ENCODE measurements at regions not wholly inside any gene's neighbourhood (a gene's known extent, or its start where the extent isn't known, plus 50 kb on each side); places are given as distances from the start of the nearest gene placed in this dataset.

DNA sequence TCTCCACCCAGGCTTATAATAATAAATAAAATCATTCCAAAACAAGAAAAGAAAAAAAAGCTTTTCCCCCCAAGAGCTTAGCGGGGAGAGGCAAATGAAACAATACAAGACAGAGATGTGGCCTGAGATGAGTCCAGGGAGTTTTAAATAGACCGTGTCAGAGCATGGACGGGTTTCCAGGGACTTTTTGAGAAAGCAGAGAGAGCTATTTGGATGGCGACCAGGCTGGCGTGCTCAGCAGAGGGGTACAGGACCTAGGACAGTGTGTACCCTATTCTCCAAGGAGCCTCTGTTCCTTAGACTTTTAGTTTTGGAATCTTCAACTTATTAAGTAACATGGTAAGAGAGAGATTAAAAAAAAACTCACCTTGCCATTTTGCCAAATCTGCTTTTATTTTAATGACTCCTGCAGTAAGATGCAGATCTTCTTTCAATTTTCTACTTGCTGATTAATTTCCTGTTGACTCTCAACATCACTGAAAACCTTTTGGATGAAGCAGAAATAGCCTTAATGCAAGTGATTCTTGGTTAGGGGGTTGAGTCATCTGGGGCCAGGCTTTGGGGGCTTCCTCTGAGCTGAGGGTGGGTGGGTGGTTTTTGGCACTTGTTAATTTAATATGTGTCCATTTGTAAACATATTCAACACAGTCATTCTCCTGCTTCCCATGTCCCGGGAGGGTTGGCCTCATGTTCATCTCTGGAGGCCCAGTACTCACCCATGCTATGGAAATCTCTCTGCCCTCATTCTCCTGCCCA, 49.6 kb upstream of the OSMR start:
- no peak overlapping the region for H3K9ac ChIP-seq (replicated peaks in 1 of 4; ENCODE audit: extremely low read depth in 1 of 4, low read depth in 3 of 4, low read length in 3 of 4)
- no peaks in the 10 kb centered on the region for H4K20me1 ChIP-seq (replicated peaks in 1 of 2; ENCODE audit: control insufficient read depth in 1 of 2, insufficient read depth in 2 of 2, low read length in 2 of 2)
- H2BK120ac ChIP-seq (replicated peaks; ENCODE audit: low read depth, low read length), result no peak overlapping the region
- H3K14ac ChIP-seq (ENCODE audit: insufficient read length), result no peak overlapping the region
- H4K8ac ChIP-seq (ENCODE audit: extremely low read depth, insufficient read depth, low read length), result no peak overlapping the region
- H3K23me2 ChIP-seq (ENCODE audit: low read depth, low read length), result no peaks in the 10 kb centered on the region
- WGBS, 2 experiments (ENCODE audit: extremely low coverage in 1 of 2, insufficient coverage in 1 of 2, insufficient read length in 1 of 2, insufficient replicate concordance in 2 of 2, low coverage in 1 of 2, low lambda C conversion rate in 2 of 2, missing lambda C conversion rate in 1 of 2), result 90% methylated on average over 6 of the region's 6 CpGs; no CpG with 5 or more reads in 1 of the 2 experiments
- H3K27me3 ChIP-seq (replicated peaks in 1 of 4; ENCODE audit: control insufficient read depth in 3 of 4, extremely low read depth in 1 of 4, insufficient read depth in 3 of 4, low read length in 3 of 4), result no peaks in the 10 kb centered on the region
- no peak overlapping the region for H3K4ac ChIP-seq (replicated peaks; ENCODE audit: insufficient read length, low read depth, low read length)
- no peak overlapping the region for H3K23ac ChIP-seq (ENCODE audit: insufficient read length)
- DNase-seq (ENCODE audit: low read depth in 1 of 2, low spot score in 2 of 2) (no peak), FAIRE-seq (no peak)
- ChIA-PET CTCF (ENCODE audit: partially characterized antibody) (interaction anchor here (0.8 to 2.0 kb wide), 5 partner anchors 8 to 376 kb away, joined by 3 to 7 read pairs (median 3); no protein-coding TSS in a partner anchor), POLR2A (ENCODE audit: partially characterized antibody) (no interaction called here)
- H4K5ac ChIP-seq (ENCODE audit: insufficient read length, low read depth, low read length), result no peak overlapping the region
- no peaks in the 10 kb centered on the region for H3K79me2 ChIP-seq (ENCODE audit: control insufficient read depth in 1 of 2, insufficient read depth in 2 of 2, low read length in 2 of 2)
- no peak overlapping the region for H2BK12ac ChIP-seq (ENCODE audit: low read depth, low read length)
- TF ChIP-seq, protein P1, sequence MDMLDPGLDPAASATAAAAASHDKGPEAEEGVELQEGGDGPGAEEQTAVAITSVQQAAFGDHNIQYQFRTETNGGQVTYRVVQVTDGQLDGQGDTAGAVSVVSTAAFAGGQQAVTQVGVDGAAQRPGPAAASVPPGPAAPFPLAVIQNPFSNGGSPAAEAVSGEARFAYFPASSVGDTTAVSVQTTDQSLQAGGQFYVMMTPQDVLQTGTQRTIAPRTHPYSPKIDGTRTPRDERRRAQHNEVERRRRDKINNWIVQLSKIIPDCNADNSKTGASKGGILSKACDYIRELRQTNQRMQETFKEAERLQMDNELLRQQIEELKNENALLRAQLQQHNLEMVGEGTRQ (IDR thresholded peaks at IDR 0.05; ENCODE audit: low read length), result no peak
- TF ChIP-seq HDAC6 (IDR thresholded peaks at IDR 0.05; ENCODE audit: low read depth, low read length), result no peak
- no peak overlapping the region for H3K27ac ChIP-seq (ENCODE audit: low read depth, low read length)
- H2AK5ac ChIP-seq (ENCODE audit: low read depth, low read length), result no peak overlapping the region
- no peak overlapping the region for H4K91ac ChIP-seq (replicated peaks; ENCODE audit: insufficient read length, low read length)
- H3K18ac ChIP-seq (ENCODE audit: extremely low read depth, low read length), result no peak overlapping the region
- H2BK15ac ChIP-seq (ENCODE audit: low read length), result no peak overlapping the region
- H3K4me2 ChIP-seq (ENCODE audit: insufficient read depth in 1 of 2, low read depth in 2 of 2, low read length in 2 of 2), result no peak overlapping the region
- no peaks in the 10 kb centered on the region for H3K36me3 ChIP-seq (ENCODE audit: control insufficient read depth in 2 of 4, insufficient read depth in 4 of 4, low read length in 3 of 4)
- H2AFZ ChIP-seq (ENCODE audit: low read length), result no peak overlapping the region
- H2BK5ac ChIP-seq (ENCODE audit: low read depth, low read length), result no peak overlapping the region
- no peak overlapping the region for H3K56ac ChIP-seq (replicated peaks; ENCODE audit: insufficient read length, low read depth, low read length)
- H3K79me1 ChIP-seq (ENCODE audit: low read depth, low read length), result no peaks in the 10 kb centered on the region
- no peaks in the 10 kb centered on the region; a peak in 1 of 7 replicates for H3K4me1 ChIP-seq (replicated peaks in 1 of 4; ENCODE audit: control insufficient read depth in 3 of 4, insufficient read depth in 4 of 4, low read length in 3 of 4)
- no peaks in the 10 kb centered on the region for H3K9me3 ChIP-seq (ENCODE audit: insufficient read depth in 2 of 2, low read depth in 1 of 2, low read length in 1 of 2)
- H2BK20ac ChIP-seq (ENCODE audit: low read length), result no peak overlapping the region
- H3K4me3 ChIP-seq (ENCODE audit: extremely low read depth in 1 of 4, insufficient read depth in 2 of 4, low read depth in 3 of 4, low read length in 4 of 4), result no peak overlapping the region

All from H1 (cell line).